Endothelial cell of umbilical vein (primary cell): ENCODE measurements at regions not wholly inside any gene's neighbourhood (a gene's known extent, or its start where the extent isn't known, plus 50 kb on each side); places are given as distances from the start of the nearest gene placed in this dataset.

Experiments
- BruUV-seq: library from RNA; stranded (reverse); fragments of 400-500 nt; replicated peaks from 2 replicates; lab custom pipeline; 2021; lab: Mats Ljungman, UMichigan
- CTCF ChIA-PET: fragments of 300-600, 350-600 bp; sonication (Branson Sonifier 250); formaldehyde crosslinking; loops from one replicate; lab custom pipeline; 2021; ENCODE audit warnings: antibody characterized with exemption, inconsistent platforms; lab: Charles Lee
- POLR2A ChIA-PET: fragments of 300-600, 350-600 bp; sonication (Branson Sonifier 250); formaldehyde crosslinking; loops from one replicate; lab custom pipeline; 2021; ENCODE audit warnings: antibody characterized with exemption, inconsistent platforms; lab: Charles Lee
- DNase-seq: peaks from one replicate; pipeline ENCODE4 v3.0.0-alpha.2; 2011; ENCODE audit warnings: low read depth, low spot score
- FAIRE-seq: peaks from 2 replicates; lab custom pipeline; 2011; peaks lifted over from hg19 to GRCh38; lab: Jason Lieb, UNC
- H2AFZ ChIP-seq: 2 replicates; pipeline ENCODE4 v1.6.0; 2012; ENCODE audit warnings: low read depth, low read length, control low read depth, inconsistent platforms
- H3K27ac ChIP-seq: 2 replicates; pipeline ENCODE4 v1.5.1; 2011; ENCODE audit warnings: low read depth, mild to moderate bottlenecking, control low read depth, low read length, moderate library complexity; ENCODE audit not compliant: insufficient read depth
- H3K27me3 ChIP-seq, 2 experiments: 2 replicates each; pipeline versions ENCODE4 v1.6.0 to v1.6.1; 2011; ENCODE audit warnings: low read length in 2 of 2, mixed read lengths in 1 of 2; ENCODE audit not compliant: control insufficient read depth in 2 of 2, insufficient read depth in 2 of 2
- H3K36me3 ChIP-seq, 2 experiments: 2 replicates in 1 of 2; 3 replicates in 1 of 2; pipeline ENCODE4 v1.5.1; 2011; ENCODE audit warnings: low read length in 2 of 2, mild to moderate bottlenecking in 1 of 2, moderate library complexity in 1 of 2; ENCODE audit not compliant: control insufficient read depth in 2 of 2, insufficient read depth in 2 of 2; ENCODE audit errors: extremely low read depth in 1 of 2
- H3K4me1 ChIP-seq: 3 replicates; pipeline ENCODE4 v1.5.1; 2011; ENCODE audit warnings: mild to moderate bottlenecking, low read length; ENCODE audit not compliant: control insufficient read depth, insufficient read depth; ENCODE audit errors: extremely low read depth
- H3K4me2 ChIP-seq: 2 replicates; pipeline ENCODE4 v1.6.1; 2011; ENCODE audit warnings: low read length, control low read depth, mixed read lengths; ENCODE audit not compliant: insufficient read depth
- H3K4me3 ChIP-seq, 3 experiments: fragments of 200-600 bp in 1 of 3; sonication (generic), shearing (Covaris generic) in 1 of 3; replicated peaks in 1 of 3; 2 replicates each; pipeline ENCODE4 v1.5.1; 2011 to 2016; ENCODE audit warnings: control low read depth in 3 of 3, low read length in 3 of 3, mild to moderate bottlenecking in 2 of 3, inconsistent platforms in 1 of 3, low read depth in 1 of 3, moderate library complexity in 1 of 3; ENCODE audit not compliant: insufficient read depth in 1 of 3
- H3K79me2 ChIP-seq: 2 replicates; pipeline ENCODE4 v1.6.0; 2012; ENCODE audit warnings: low read length, inconsistent platforms; ENCODE audit not compliant: control insufficient read depth, insufficient read depth
- H3K9ac ChIP-seq: replicated peaks from 2 replicates; pipeline ENCODE3; 2011; ENCODE audit warnings: low read length, control low read depth; ENCODE audit not compliant: insufficient read depth; ENCODE audit errors: extremely low read depth
- H3K9me1 ChIP-seq: replicated peaks from 3 replicates; pipeline ENCODE4 v1.6.0; 2011; ENCODE audit warnings: mild to moderate bottlenecking, low read length; ENCODE audit not compliant: control insufficient read depth, insufficient read depth; ENCODE audit errors: extremely low read depth
- H3K9me3 ChIP-seq: replicated peaks from 2 replicates; pipeline ENCODE4 v1.5.1; 2012; ENCODE audit warnings: low read length, inconsistent platforms; ENCODE audit not compliant: control insufficient read depth, insufficient read depth
- H4K20me1 ChIP-seq: replicated peaks from 2 replicates; pipeline ENCODE3; 2011; ENCODE audit warnings: mild to moderate bottlenecking, low read length; ENCODE audit not compliant: control insufficient read depth, insufficient read depth; ENCODE audit errors: extremely low read depth
- CTCF ChIP-seq, 2 donors: IDR thresholded peaks; 1 replicate in 1 of 2; 2 replicates in 1 of 2; pipeline ENCODE4 v1.5.1; 2011; ENCODE audit warnings: low read length in 2 of 2, mild to moderate bottlenecking in 2 of 2, moderate library complexity in 2 of 2, control low read depth in 1 of 2, inconsistent platforms in 1 of 2, low read depth in 1 of 2; ENCODE audit not compliant: insufficient read depth in 1 of 2; ENCODE audit errors: extremely low read depth in 1 of 2
- FOS ChIP-seq: IDR thresholded peaks from 2 replicates; pipeline ENCODE4 v1.6.1; 2011; ENCODE audit warnings: mild to moderate bottlenecking, low read length, moderate library complexity, borderline replicate concordance; ENCODE audit not compliant: insufficient read depth
- GATA2 ChIP-seq: IDR thresholded peaks from 2 replicates; pipeline ENCODE4 v1.7.0; 2011; ENCODE audit warnings: low read depth, mild to moderate bottlenecking, moderate library complexity, mixed read lengths, low read length; ENCODE audit not compliant: insufficient read length, insufficient read depth
- JUN ChIP-seq: IDR thresholded peaks from 2 replicates; pipeline ENCODE4 v1.6.1; 2011; ENCODE audit warnings: borderline replicate concordance, low read depth; ENCODE audit not compliant: insufficient read length, insufficient read depth
- MAX ChIP-seq: IDR thresholded peaks from 2 replicates; pipeline ENCODE4 v1.6.1; 2011; ENCODE audit not compliant: insufficient read depth, insufficient read length
- MYC ChIP-seq: IDR thresholded peaks from one replicate; pipeline ENCODE4 v1.6.1; 2011; ENCODE audit warnings: mild to moderate bottlenecking, low read depth, low read length
- POLR2A ChIP-seq: IDR thresholded peaks from 2 replicates; pipeline ENCODE4 v1.6.1; 2012; ENCODE audit warnings: low read depth, mild to moderate bottlenecking, control low read depth, low read length
- POLR2AphosphoS5 ChIP-seq: IDR thresholded peaks from 2 replicates; pipeline ENCODE4 v1.6.1; 2012; ENCODE audit warnings: low read depth, mild to moderate bottlenecking, control low read depth, low read length, moderate library complexity; ENCODE audit not compliant: insufficient read depth
- dilution Hi-C: fragments of 300-500 bp; cut with MboI; formaldehyde crosslinking; loops from one replicate; pipeline ENCODE4 v1.15.0; 2019; ENCODE audit warnings: low sequenced_read_pairs; ENCODE audit not compliant: extremely low pct_ligation_motif_present
- intact Hi-C: fragments of 100-400 bp; cut with micrococcal nuclease; formaldehyde crosslinking; loops from one replicate; pipeline ENCODE4 v1.10.0; 2022

GRCh38 chr2:215752436-215752835, 260.9 kb downstream of the MREG start:
- Histone ChIP-seq H3K79me2 (no peaks in the 10 kb centered on the region), H3K9me3 (no peaks in the 10 kb centered on the region), H3K9ac (no peak overlapping the region), H3K9me1 (no peaks in the 10 kb centered on the region), H3K27me3 (no peaks in the 10 kb centered on the region), H3K36me3 (peaks cover 0 to 29% of the 10 kb centered on the region in 2 experiments), H3K4me2 (no peak overlapping the region), H3K27ac (no peak overlapping the region), H3K4me3 (no peak overlapping the region), H2AFZ (no peak overlapping the region), H3K4me1 (peaks cover 9% of the 10 kb centered on the region), H4K20me1 (no peaks in the 10 kb centered on the region)
- dilution Hi-C loops (no loop called here), intact Hi-C loops (no loop called here)
- ChIA-PET CTCF (interaction anchor here (0.6 kb wide), 1 partner anchor 339 kb away, joined by 5 read pairs; no protein-coding TSS in a partner anchor), POLR2A (no interaction called here)
- TF ChIP-seq POLR2A, result no peak
- no peak for TF ChIP-seq JUN
- TF ChIP-seq MYC, result no peak
- TF ChIP-seq GATA2, result no peak
- no peak for TF ChIP-seq MAX
- no peak for TF ChIP-seq POLR2AphosphoS5
- no peak for TF ChIP-seq FOS
- TF ChIP-seq CTCF (IDR thresholded peaks at IDR 0.05; ENCODE audit: extremely low read depth in 1 of 2, insufficient read depth in 1 of 2, low read depth in 1 of 2, low read length in 2 of 2), result no peak
- no TSS peak for BruUV-seq
- FAIRE-seq (no peak), DNase-seq (no peak)
